PFSK-1 (cell line): ENCODE measurements at regions not wholly inside any gene's neighbourhood (a gene's known extent, or its start where the extent isn't known, plus 50 kb on each side); places are given as distances from the start of the nearest gene placed in this dataset.

Experiments
- POLR2AphosphoS5 ChIP-seq: IDR thresholded peaks from 2 replicates; pipeline ENCODE4 v1.6.1; 2012; ENCODE audit warnings: low read depth, mild to moderate bottlenecking, control low read depth, low read length, moderate library complexity
- REST ChIP-seq, 2 experiments: IDR thresholded peaks; 2 replicates each; pipeline versions ENCODE4 v1.6.1 to v1.8.0; 2011 to 2012; ENCODE audit warnings: low read depth in 2 of 2, low read length in 2 of 2, control low read depth in 1 of 2, inconsistent platforms in 1 of 2, mild to moderate bottlenecking in 1 of 2, moderate library complexity in 1 of 2; ENCODE audit not compliant: insufficient read depth in 1 of 2
- SIN3A ChIP-seq: IDR thresholded peaks from 2 replicates; pipeline ENCODE4 v1.6.1; 2012; ENCODE audit warnings: mild to moderate bottlenecking, low read length, moderate library complexity, borderline replicate concordance; ENCODE audit not compliant: insufficient read depth
- TAF1 ChIP-seq: IDR thresholded peaks from 2 replicates; pipeline ENCODE4 v1.6.1; 2012; ENCODE audit warnings: low read length, control low read depth, borderline replicate concordance; ENCODE audit not compliant: insufficient read depth

GRCh38 chr10:29955329-29955935 is 104.0 kb downstream of the JCAD start:
- TF ChIP-seq REST (IDR thresholded peaks at IDR 0.05; ENCODE audit: insufficient read depth in 1 of 2, low read depth in 2 of 2, low read length in 2 of 2), result no peak
- no peak for TF ChIP-seq POLR2AphosphoS5
- TF ChIP-seq TAF1, result no peak
- TF ChIP-seq SIN3A, result no peak
